ENCODE measurements at regions not wholly inside any gene's neighbourhood (a gene's known extent, or its start where the extent isn't known, plus 50 kb on each side); places are given as distances from the start of the nearest gene placed in this dataset.

- no peak for DNase-seq (ENCODE audit: low spot score)
- intact Hi-C loops (cut with DNase I), result loop anchor here in 1 of 2 donors (10.0 kb wide), 1 partner anchor 661 kb away; no protein-coding TSS in a partner anchor
Observed at GRCh38 chr20:59453759-59454560, 150.4 kb upstream of the PHACTR3 start.

DNA sequence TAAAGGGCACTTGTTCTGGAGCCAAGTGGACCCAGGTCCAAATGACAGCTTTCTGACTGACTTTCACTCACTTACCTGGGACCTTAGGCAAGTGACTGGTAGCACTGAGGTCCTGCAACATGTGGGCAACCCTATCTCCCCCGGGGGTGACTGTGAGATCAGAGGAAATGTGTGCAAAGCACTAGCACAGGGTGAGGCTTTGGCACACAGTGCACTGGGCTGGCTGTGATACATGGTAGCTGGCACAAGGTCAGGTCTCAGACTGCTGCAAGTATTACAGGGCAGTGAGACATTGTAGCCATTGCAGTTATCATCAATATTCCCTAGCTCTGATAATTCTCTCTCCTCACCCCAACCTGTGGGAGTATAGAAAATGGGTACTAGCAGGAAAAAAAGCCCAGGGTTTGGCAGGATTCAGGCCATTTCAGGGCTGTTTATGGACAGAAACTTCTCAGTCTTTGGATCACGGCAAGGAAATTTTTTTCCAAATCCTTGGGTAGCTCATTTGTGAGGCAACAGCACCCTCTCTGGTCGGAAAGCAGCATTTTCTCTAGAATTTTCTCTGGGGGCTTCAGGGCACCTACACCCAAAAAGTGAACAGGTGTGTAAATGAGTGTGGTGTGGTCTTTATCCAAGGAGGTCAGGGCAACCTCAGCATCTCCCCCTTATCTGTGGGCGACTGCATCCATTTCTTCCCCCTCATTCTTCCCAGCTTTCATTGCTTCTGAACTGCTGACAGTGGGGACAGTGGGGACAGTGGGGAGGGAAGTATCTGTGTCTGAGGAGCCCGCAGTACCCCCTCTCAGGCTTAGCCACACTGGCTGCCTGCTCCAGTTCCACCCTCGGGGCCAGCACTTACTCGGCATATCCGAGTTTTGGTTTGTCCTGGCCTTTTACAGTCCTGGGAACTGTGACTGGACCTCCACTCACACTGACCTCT, 148.7 kb upstream of the PHACTR3 start:
- intact Hi-C loops (cut with DNase I), result loop anchor here in 1 of 2 donors (10.0 kb wide), 1 partner anchor 659 kb away; no protein-coding TSS in a partner anchor

DNA sequence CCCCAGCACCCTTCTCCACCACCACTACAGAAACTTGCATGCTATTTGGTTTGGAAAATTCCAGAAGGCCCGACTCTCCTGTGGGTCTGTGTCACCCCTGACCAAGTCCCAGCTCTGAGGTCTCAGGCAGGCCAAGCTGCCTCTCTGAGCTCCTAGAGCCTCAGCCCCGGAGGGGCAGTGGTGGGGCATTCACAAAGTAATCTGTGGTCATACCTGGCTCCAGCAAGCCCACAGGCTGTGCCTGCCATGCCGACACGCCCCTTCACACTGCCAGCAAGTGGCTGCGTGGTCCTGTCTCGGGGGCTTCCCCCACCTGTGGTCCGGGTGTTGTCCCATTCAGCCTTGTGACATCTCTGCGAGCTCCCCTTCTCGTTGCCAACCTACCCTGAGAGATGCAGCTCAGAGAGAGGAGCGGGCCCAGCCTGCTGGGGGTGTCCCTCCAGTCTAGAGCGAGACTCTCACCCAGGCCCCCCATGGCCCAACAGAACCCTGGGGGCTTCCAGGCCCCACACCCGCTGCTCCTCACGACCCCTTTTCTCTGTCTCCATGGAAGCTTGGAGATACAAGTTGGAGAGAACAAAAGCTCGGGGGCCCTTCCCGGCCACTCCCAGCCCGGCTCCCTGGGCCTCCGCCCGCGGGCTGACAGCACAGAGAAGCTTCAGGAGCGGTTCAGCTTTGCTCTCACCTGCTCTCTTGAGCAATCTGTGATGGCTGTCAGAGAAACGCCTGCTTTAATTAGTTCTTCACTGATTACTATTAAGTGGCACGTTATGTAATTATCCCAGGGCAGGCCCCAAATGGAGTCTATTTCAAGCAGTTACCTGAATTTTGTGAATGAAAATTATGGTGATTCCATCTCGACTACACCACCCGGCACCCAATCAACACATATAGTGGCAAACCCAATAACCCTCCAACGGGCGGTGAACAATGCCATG, 147.7 kb upstream of the PHACTR3 start:
- no peak for DNase-seq (ENCODE audit: low spot score)
- intact Hi-C loops (cut with DNase I), result loop anchor here in 1 of 2 donors (10.0 kb wide), 1 partner anchor 658 kb away; no protein-coding TSS in a partner anchor

More for the DNA sequence above, 148.7 kb upstream of the PHACTR3 start:
- no peak for DNase-seq (ENCODE audit: low spot score)

DNA sequence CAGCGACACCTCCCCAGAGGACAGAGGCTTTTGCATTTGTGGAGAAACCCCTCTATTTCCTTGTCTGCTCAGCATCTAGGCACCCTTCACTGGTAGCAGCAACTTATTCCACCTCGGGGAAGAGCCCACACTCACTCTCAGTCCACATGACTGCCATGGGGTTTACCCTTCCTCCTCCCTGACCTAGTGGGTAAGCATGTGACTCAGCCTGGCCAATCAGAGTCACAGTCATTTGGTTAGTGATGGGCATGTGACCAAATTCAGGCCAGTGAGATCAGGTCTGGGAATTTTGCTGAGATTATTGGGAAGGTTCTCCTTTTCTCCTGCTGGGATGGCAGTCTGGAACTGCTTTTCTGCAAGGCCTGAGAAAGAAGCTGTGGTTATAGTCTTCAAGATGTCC, 145.7 kb upstream of the PHACTR3 start:
- DNase-seq (ENCODE audit: low spot score), result no peak
- intact Hi-C loops (cut with DNase I), result loop anchor here in 1 of 2 donors (10.0 kb wide), 1 partner anchor 656 kb away; no protein-coding TSS in a partner anchor

- DNase-seq (ENCODE audit: low spot score), result no peak
- intact Hi-C loops (cut with DNase I), result loop anchor here in 1 of 2 donors (10.0 kb wide), 1 partner anchor 655 kb away; no protein-coding TSS in a partner anchor
Observed at GRCh38 chr20:59459586-59459985, 144.8 kb upstream of the PHACTR3 start.

DNA sequence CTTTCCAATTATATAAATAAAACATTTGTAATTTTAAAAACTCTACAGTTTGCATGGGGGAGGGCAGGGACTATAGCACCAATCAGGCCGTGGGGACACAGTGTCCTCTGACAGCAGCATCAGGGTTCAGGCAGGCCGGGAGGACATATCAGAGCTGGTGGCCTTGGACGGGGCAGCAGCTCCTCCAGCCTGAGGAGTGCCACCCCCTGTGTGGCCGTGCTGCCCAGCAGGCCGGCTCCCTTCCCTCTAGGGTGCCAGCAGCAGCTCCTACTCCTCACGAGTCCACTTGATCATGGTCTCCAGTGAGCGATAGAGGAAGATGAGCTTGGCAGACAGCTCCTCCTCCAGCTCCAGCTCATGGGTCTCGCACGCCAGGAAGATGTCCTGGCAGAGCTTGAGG, 144.0 kb upstream of the PHACTR3 start:
- intact Hi-C loops (cut with DNase I), result no loop called here
- DNase-seq (ENCODE audit: low spot score), result no peak

DNA sequence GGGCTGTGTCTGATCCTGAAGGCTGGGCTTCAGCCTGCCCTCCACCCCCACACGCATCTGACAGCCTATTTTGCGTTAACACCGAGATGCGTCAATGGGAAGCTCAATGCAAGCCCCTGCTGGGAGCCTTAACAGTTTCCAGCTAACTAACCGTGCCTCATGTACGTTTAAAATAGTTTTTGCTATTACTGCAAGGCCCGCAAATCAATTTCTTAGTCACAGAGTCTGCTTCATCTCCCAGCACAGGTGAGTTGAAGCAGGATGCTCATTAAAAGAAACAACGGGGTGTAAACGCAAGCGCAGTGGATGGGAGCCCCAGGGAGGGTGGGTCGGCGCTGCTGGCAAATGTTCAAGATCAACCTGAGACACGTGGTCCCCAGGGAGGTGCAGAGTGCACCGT, 142.8 kb upstream of the PHACTR3 start:
- intact Hi-C loops (cut with DNase I), result no loop called here
- no peak for DNase-seq (ENCODE audit: low spot score)

DNA sequence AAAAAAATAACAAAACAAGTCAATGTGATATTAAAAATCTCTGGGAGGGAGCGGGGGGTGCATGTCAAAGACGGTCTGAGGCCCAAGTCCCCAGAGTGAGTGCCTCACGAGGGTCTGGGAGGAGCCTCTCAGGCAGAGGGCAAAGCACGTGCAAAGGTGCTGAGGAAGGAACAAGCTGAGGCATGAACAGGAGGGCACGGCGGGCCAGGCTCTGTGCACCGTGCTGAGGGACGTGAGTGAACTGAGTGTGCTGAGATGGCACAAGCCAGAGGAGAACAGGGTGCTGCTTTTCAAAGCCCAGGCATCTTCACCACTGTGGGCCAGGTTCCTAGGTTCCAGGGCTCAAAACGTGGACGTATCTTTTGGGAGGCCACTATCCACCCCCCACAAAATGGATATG, 142.1 kb upstream of the PHACTR3 start:
- no peak for DNase-seq (ENCODE audit: low spot score)
- intact Hi-C loops (cut with DNase I), result no loop called here

- intact Hi-C loops (cut with DNase I), result no loop called here
- no peak for DNase-seq (ENCODE audit: low spot score)
Observed at GRCh38 chr20:59463541-59463940, 140.8 kb upstream of the PHACTR3 start.

- no peak for DNase-seq (ENCODE audit: low spot score)
- intact Hi-C loops (cut with DNase I), result no loop called here
Observed at GRCh38 chr20:59466107-59466815, 138.1 kb upstream of the PHACTR3 start.

DNA sequence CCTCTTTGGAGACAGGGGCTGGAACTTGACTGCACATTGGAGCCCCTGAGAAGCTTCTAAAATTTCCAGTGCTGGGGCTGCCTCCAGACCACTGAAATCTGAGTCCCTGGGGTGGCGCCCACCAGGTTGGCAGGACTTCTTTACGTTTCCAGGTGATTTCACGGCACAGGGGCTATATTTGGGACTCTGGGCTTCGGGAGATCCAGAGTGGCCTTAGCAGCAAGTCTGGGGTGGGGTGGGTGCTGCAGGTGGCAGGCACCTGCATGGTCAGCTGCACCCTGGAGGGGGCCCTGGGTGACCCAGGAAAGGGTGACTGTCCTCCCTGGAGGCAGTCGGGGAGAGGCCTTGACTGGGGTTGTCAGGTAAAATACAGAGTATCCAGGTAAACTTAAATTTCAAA, 135.5 kb upstream of the PHACTR3 start:
- intact Hi-C loops (cut with DNase I), result no loop called here
- DNase-seq (ENCODE audit: low spot score), result peak; percentile 51

DNA sequence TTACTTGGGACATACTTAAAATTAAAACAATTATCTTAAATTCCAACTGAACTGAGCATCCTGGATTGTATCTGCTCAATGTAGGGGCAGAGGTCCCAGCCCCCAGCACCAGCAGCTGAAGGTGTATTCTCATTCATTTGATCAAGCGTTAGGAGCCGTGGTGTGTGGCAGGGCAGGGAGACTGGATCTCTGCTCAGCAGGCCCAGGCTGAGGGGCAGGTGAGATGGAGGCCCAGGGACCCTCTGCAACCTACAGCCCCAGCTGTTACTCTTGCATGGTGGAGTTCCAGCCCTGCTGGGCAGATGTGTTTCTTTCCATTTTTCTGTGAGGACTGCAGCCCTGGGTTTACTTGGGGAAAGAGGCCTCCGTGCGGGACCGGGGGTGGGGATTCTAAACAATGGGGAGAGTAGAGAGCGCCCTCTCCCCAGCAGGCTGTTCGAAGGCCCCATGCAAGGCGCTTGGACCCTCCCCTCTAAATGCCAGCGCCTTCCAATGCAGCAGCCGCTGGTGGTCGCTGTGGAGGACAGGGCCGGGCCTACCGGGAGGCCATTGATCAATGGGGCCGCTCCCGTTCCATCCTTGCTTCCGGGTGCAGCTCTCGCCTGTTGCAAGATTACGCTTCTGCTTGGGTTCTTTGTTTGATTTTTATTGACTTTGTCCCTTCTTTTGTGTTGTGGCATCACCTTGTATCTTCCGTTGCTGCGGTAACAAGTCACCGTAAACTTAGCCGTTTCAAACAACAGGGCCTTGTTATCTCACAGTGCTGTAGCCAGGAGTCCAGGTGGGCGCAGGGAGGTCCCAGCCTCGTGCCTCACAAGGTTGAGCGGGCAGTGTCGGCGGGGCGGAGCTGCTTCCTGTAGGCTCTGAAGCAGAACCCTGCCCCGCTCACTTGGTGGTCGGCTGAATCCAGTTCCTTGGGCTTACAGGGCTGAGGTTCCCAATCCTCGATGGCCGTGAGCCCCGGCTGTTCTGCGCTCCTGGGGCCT, 134.8 kb upstream of the PHACTR3 start:
- intact Hi-C loops (cut with DNase I), result no loop called here
- DNase-seq (ENCODE audit: low spot score), result peak; percentile 78

DNA sequence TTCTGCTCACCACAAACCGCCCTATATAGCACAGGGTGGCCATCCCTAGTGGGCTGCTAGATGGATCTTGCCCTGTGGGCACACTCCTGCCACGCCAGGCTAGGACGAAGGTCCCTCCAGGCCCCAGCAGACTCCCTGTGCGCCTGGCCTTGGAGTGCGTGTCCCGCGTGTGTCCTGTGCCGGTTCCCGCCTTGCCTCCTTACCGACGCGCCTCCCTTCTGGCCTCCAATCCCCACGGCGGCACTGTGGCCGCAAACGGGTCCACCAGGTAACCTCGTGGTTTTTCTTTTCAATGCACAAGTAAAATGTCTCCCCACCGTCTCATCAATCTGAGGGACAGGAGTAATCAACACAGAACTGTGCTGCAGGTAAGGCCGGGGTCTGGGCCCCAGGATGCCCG, 133.8 kb upstream of the PHACTR3 start:
- DNase-seq (ENCODE audit: low spot score), result peak; percentile 35
- intact Hi-C loops (cut with DNase I), result no loop called here

- DNase-seq (ENCODE audit: low spot score), result peak; percentile 34
- intact Hi-C loops (cut with DNase I), result no loop called here
Observed at GRCh38 chr20:59471653-59472421, 132.5 kb upstream of the PHACTR3 start.

DNA sequence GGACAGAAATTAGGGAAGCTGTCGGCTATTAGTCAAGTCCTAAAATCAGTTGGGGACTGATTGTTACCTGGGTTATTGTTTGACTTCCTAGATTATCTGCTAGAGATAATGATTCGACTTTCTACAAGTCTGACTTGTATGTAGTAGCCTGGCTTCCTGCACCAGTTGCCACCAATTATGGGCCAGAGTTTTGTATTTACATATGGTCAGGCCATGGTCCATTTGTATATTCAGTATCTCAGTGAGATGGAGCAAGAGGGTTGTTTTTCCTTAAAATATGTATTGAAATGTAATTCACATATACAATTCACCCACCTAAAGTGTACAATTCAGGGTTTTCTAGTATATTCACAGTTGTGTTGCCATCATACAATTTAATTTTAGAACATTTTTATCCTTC, 130.6 kb upstream of the PHACTR3 start:
- no peak for DNase-seq (ENCODE audit: low spot score)
- intact Hi-C loops (cut with DNase I), result no loop called here

DNA sequence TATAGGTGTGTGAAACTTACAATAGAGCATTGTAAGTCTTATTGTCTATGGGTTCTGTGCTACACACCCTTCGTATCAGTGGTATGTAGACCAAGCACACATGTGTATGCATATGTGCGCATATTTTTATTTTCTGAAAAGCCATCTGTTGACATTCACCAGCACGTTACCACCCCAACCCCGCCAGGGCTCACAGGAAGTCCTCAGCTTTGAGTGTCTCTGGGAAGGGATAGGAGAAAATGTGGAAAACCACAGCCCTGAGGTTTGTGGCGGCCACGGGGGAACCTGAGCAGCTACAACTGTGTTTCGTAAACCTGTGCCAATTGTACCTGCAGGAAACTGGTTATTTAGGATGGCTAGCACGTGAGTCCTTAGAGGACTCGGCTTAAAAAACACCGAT, 123.3 kb upstream of the PHACTR3 start:
- peak; percentile 38 for DNase-seq (ENCODE audit: low spot score)
- intact Hi-C loops (cut with DNase I), result no loop called here
